Caco-2 (cell line): ENCODE measurements at regions not wholly inside any gene's neighbourhood (a gene's known extent, or its start where the extent isn't known, plus 50 kb on each side); places are given as distances from the start of the nearest gene placed in this dataset.

ENCODE experiments used
- BruUV-seq: library from RNA; stranded (reverse); fragments of 400-500 nt; replicated peaks from 2 replicates; lab custom pipeline; 2021; lab: Mats Ljungman, UMichigan
- CTCF ChIA-PET: fragments of 300-600 bp; sonication (Branson Sonifier 250); formaldehyde crosslinking; loops from one replicate; lab custom pipeline; 2022; ENCODE audit warnings: antibody characterized with exemption; lab: Charles Lee
- POLR2A ChIA-PET: fragments of 300-600 bp; sonication (Branson Sonifier 250); formaldehyde crosslinking; loops from one replicate; lab custom pipeline; 2022; ENCODE audit warnings: antibody characterized with exemption; lab: Charles Lee
- DNase-seq, 2 experiments: peaks; one replicate each; pipeline versions ENCODE4 v3.0.0 to v3.0.0-alpha.2; 2020 to 2022
- H3K27me3 ChIP-seq: replicated peaks from 2 replicates; pipeline ENCODE4 v1.6.0; 2011; ENCODE audit warnings: low read length; ENCODE audit not compliant: control insufficient read depth, insufficient read depth
- H3K36me3 ChIP-seq: 2 replicates; pipeline ENCODE4 v1.5.1; 2011; ENCODE audit warnings: low read length; ENCODE audit not compliant: control insufficient read depth, insufficient read depth
- H3K4me1 ChIP-seq: fragments of 250-450 bp; sonication (Bioruptor Pico); 2 replicates; pipeline ENCODE4 v1.5.1; 2020; ENCODE audit warnings: mild to moderate bottlenecking
- H3K4me3 ChIP-seq: 2 replicates; pipeline ENCODE4 v1.5.1; 2011; ENCODE audit warnings: low read depth, mild to moderate bottlenecking, control low read depth, low read length
- H3K9me3 ChIP-seq: fragments of 250-450 bp; sonication (Bioruptor Pico); 2 replicates; pipeline ENCODE4 v1.5.1; 2020; ENCODE audit warnings: mild to moderate bottlenecking, moderate library complexity
- H3K27ac Mint-ChIP-seq: one replicate; pipeline ENCODE4 v1.8.0; 2022; ENCODE audit warnings: mixed read lengths; ENCODE audit not compliant: unreplicated experiment
- H3K27me3 Mint-ChIP-seq: one replicate; pipeline ENCODE4 v1.8.0; 2022; ENCODE audit warnings: mixed read lengths; ENCODE audit not compliant: insufficient read depth, unreplicated experiment
- H3K36me3 Mint-ChIP-seq: one replicate; pipeline ENCODE4 v1.8.0; 2022; ENCODE audit warnings: mild to moderate bottlenecking, mixed read lengths; ENCODE audit not compliant: insufficient read depth, unreplicated experiment
- H3K4me1 Mint-ChIP-seq: one replicate; pipeline ENCODE4 v1.8.0; 2022; ENCODE audit warnings: low read depth, mixed read lengths; ENCODE audit not compliant: unreplicated experiment
- H3K4me3 Mint-ChIP-seq: one replicate; pipeline ENCODE4 v1.8.0; 2022; ENCODE audit warnings: mild to moderate bottlenecking, moderate library complexity, mixed read lengths; ENCODE audit not compliant: unreplicated experiment
- H3K9me3 Mint-ChIP-seq: one replicate; pipeline ENCODE4 v1.8.0; 2022; ENCODE audit warnings: mixed read lengths; ENCODE audit not compliant: unreplicated experiment
- CTCF ChIP-seq, 2 experiments: fragments of 200-600 bp in 1 of 2; IDR thresholded peaks; 1 replicate in 1 of 2; 2 replicates in 1 of 2; pipeline versions ENCODE4 v1.5.1 to v1.8.0; 2011 to 2022; ENCODE audit warnings: antibody characterized with exemption in 1 of 2, control low read depth in 1 of 2, inconsistent platforms in 1 of 2, low read depth in 1 of 2, low read length in 1 of 2, mild to moderate bottlenecking in 1 of 2, moderate library complexity in 1 of 2; ENCODE audit not compliant: insufficient read depth in 1 of 2, severe bottlenecking in 1 of 2, unreplicated experiment in 1 of 2
- intact Hi-C: fragments of 100-400 bp; cut with micrococcal nuclease; formaldehyde crosslinking; loops from one replicate; pipeline ENCODE4 v1.10.0; 2022; ENCODE audit not compliant: unreplicated experiment

GRCh38 chr3:110859336-110859735 is 212.3 kb upstream of the NECTIN3 start:
- H3K4me3 ChIP-seq = no peak overlapping the region

GRCh38 chr3:110859993-110860392 is 211.6 kb upstream of the NECTIN3 start:
- POLR2A ChIA-PET = no interaction called here
- no peak for DNase-seq
- Mint-ChIP-seq H3K9me3 (peaks cover 12% of the 10 kb centered on the region), H3K36me3 (no peaks in the 10 kb centered on the region), H3K4me1 (no peaks in the 10 kb centered on the region), H3K27me3 (no peaks in the 10 kb centered on the region), H3K27ac (no peak overlapping the region), H3K4me3 (no peak overlapping the region)
- CTCF ChIA-PET = no interaction called here
- Histone ChIP-seq H3K27me3 (no peaks in the 10 kb centered on the region), H3K9me3 (no peaks in the 10 kb centered on the region), H3K36me3 (no peaks in the 10 kb centered on the region), H3K4me3 (no peak overlapping the region), H3K4me1 (peaks cover 4% of the 10 kb centered on the region; the same call in 1 of the 2 replicates)
- no TSS peak for BruUV-seq
- no peak for TF ChIP-seq CTCF (IDR thresholded peaks at IDR 0.05; ENCODE audit: insufficient read depth in 1 of 2, low read depth in 1 of 2, low read length in 1 of 2, severe bottlenecking in 1 of 2, unreplicated experiment in 1 of 2)
- intact Hi-C loops = no loop called here

More at GRCh38 chr3:110859336-110859735, 212.3 kb upstream of the NECTIN3 start:
- ChIA-PET CTCF (no interaction called here), POLR2A (no interaction called here)
- Histone ChIP-seq H3K27me3 (no peaks in the 10 kb centered on the region), H3K4me1 (peaks cover 4% of the 10 kb centered on the region; the same call in 1 of the 2 replicates), H3K36me3 (no peaks in the 10 kb centered on the region), H3K9me3 (no peaks in the 10 kb centered on the region)
- Mint-ChIP-seq H3K27me3 (no peaks in the 10 kb centered on the region), H3K4me3 (no peak overlapping the region), H3K36me3 (no peaks in the 10 kb centered on the region), H3K9me3 (peaks cover 12% of the 10 kb centered on the region), H3K4me1 (no peaks in the 10 kb centered on the region), H3K27ac (no peak overlapping the region)
- intact Hi-C loops = no loop called here
- BruUV-seq = no TSS peak
- no peak for TF ChIP-seq CTCF (IDR thresholded peaks at IDR 0.05; ENCODE audit: insufficient read depth in 1 of 2, low read depth in 1 of 2, low read length in 1 of 2, severe bottlenecking in 1 of 2, unreplicated experiment in 1 of 2)
- DNase-seq = no peak

GRCh38 chr3:110865934-110866333 is 205.7 kb upstream of the NECTIN3 start:
- Mint-ChIP-seq H3K36me3 (no peaks in the 10 kb centered on the region), H3K27ac (no peak overlapping the region), H3K9me3 (no peaks in the 10 kb centered on the region), H3K4me1 (no peaks in the 10 kb centered on the region), H3K4me3 (no peak overlapping the region), H3K27me3 (no peaks in the 10 kb centered on the region)
- ChIA-PET POLR2A (no interaction called here), CTCF (no interaction called here)
- no peaks in the 10 kb centered on the region for H3K27me3 ChIP-seq
- BruUV-seq = no TSS peak
- no peaks in the 10 kb centered on the region for H3K4me1 ChIP-seq
- H3K36me3 ChIP-seq = no peaks in the 10 kb centered on the region
- intact Hi-C loops = no loop called here
- no peak for DNase-seq
- no peaks in the 10 kb centered on the region for H3K9me3 ChIP-seq
- TF ChIP-seq CTCF (IDR thresholded peaks at IDR 0.05; ENCODE audit: insufficient read depth in 1 of 2, low read depth in 1 of 2, low read length in 1 of 2, severe bottlenecking in 1 of 2, unreplicated experiment in 1 of 2) = no peak
- H3K4me3 ChIP-seq = no peak overlapping the region
